ENCODE measurements at regions not wholly inside any gene's neighbourhood (a gene's known extent, or its start where the extent isn't known, plus 50 kb on each side); places are given as distances from the start of the nearest gene placed in this dataset.

DNA sequence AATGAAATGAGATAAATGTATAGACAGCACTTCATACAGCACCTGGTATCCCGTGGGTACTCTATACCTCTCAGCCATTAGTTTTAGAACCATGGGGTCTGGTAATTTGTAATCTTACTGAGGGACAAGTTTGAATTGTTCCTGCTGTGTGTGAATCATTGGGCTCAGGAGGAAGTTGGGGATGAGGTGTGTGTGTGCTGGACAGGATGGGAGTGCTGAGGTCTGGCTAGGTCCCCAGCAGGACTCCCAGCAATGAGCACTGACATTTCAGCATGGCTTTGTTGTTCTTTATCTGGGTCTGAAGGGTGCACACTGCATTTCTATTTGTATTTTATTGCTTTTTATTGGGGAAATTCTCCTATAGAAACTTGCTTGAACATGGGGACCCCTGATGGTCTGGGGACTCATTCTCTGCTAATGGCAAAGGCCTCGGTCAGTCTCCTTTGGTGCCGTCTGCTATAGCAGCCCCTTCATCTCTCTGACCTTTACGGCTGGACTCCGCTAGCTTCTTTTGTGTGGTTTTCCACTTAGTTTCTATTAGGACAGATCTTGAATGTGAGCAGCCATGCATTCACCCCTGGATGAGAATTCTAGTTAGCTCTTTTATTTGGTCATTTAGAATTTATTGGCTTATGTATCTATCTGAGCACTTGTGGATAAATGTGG lies 98.1 kb downstream of the SREK1 start:
- WGBS (ENCODE audit: low lambda C conversion rate) = 78% methylated on average over 5 of the region's 5 CpGs
- H3K4me1 ChIP-seq (ENCODE audit: control insufficient read depth in 1 of 2, insufficient read depth in 2 of 2, low read depth in 1 of 2, low read length in 1 of 2) = no peaks in the 10 kb centered on the region; a peak in 2 of 4 replicates
- no peaks in the 10 kb centered on the region for H3K9me2 ChIP-seq
- H3K36me3 ChIP-seq (replicated peaks in 1 of 2; ENCODE audit: control insufficient read depth in 1 of 2, insufficient read depth in 2 of 2, low read length in 1 of 2) = no peaks in the 10 kb centered on the region
- no peaks in the 10 kb centered on the region for H3F3A ChIP-seq (replicated peaks; ENCODE audit: insufficient read depth)
- CTCF ChIA-PET = interaction anchor here (1.5 kb wide), 1 partner anchor 515 kb away, joined by 4 read pairs; no protein-coding TSS in a partner anchor
- H3K9me3 ChIP-seq = no peaks in the 10 kb centered on the region
- TF ChIP-seq, protein P1, sequence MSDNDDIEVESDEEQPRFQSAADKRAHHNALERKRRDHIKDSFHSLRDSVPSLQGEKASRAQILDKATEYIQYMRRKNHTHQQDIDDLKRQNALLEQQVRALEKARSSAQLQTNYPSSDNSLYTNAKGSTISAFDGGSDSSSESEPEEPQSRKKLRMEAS (IDR thresholded peaks at IDR 0.05; ENCODE audit: low read depth) = no peak
- TF ChIP-seq TEAD4 (IDR thresholded peaks at IDR 0.05; ENCODE audit: borderline replicate concordance, insufficient read depth) (no peak), TCF12 (IDR thresholded peaks at IDR 0.05) (no peak)
- TF ChIP-seq, protein P2, sequence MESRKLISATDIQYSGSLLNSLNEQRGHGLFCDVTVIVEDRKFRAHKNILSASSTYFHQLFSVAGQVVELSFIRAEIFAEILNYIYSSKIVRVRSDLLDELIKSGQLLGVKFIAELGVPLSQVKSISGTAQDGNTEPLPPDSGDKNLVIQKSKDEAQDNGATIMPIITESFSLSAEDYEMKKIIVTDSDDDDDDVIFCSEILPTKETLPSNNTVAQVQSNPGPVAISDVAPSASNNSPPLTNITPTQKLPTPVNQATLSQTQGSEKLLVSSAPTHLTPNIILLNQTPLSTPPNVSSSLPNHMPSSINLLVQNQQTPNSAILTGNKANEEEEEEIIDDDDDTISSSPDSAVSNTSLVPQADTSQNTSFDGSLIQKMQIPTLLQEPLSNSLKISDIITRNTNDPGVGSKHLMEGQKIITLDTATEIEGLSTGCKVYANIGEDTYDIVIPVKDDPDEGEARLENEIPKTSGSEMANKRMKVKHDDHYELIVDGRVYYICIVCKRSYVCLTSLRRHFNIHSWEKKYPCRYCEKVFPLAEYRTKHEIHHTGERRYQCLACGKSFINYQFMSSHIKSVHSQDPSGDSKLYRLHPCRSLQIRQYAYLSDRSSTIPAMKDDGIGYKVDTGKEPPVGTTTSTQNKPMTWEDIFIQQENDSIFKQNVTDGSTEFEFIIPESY (IDR thresholded peaks at IDR 0.05; ENCODE audit: borderline replicate concordance, low read depth) = no peak
- peaks cover 7% of the 10 kb centered on the region; the same call in 1 of the 2 replicates for H3K27me3 ChIP-seq (ENCODE audit: insufficient read depth)
- no peak overlapping the region for H3K27ac ChIP-seq (ENCODE audit: low read depth in 2 of 2, low read length in 1 of 2)
- H3K4me3 ChIP-seq (ENCODE audit: low read depth in 2 of 2, low read length in 1 of 2) = no peak overlapping the region
- no peak overlapping the region for H3K9ac ChIP-seq
- no peaks in the 10 kb centered on the region for H3K79me2 ChIP-seq (ENCODE audit: insufficient read depth)
- H4K20me1 ChIP-seq (ENCODE audit: insufficient read depth) = no peaks in the 10 kb centered on the region
- H3K4me2 ChIP-seq = no peak overlapping the region
- no peak for DNase-seq
- POLR2A ChIA-PET = no interaction called here
- no peak overlapping the region for H2AFZ ChIP-seq (ENCODE audit: low read depth)

DNA sequence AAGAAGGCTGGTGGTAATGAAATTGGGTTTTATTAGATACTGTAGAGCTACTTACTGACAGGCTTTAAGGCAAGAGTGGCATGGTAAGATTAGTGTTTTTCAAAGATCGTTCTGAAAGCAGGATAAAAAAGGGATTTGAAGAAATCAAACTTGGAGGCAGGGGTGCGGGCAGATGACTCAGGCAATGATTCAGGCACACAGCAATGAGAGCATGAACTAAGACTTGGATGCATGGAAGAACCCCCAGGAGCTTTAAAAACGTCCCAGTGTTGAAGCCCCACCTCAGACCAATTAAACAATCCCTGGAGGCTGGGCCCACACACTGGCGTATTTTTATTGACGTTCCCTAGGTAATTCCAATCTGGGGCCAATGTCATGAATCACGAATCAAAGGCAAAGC lies 102.5 kb downstream of the SREK1 start:
- no peak overlapping the region for H3K4me3 ChIP-seq (ENCODE audit: low read depth in 2 of 2, low read length in 1 of 2)

DNA sequence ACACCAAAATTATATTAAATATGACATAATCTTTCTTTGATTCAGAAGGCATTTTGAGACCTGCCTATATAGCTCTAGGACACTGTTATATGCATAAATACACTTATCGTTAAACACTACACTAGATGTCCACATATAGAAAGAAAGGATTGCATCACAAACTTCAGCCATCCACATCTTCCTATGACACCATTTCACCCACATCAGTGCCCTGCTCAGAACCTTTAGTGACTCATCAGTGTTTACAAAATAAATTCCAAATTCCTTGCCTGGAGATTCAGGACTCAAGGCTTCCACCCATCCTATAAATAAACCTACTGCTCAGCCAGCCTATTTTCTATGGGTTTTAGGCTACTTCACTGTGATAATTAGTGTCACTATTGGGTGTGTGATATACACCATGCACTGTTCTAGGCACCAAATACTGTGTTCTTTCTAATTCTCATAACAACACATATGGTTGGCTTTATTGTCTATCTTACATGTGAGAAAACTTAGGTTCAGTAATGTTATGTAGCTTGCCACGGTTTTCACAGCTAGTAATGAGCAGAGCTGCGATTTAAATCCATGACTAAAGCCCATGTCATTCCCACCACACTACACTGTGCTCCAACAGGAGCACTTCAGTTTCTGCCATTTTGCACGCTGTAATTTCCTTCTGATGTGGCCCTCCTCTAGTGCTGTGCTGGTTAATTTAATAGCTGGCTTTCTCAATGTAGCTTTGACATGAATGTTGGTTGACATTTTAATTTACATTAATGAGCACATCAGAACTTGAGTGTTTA lies 103.3 kb downstream of the SREK1 start:
- no peaks in the 10 kb centered on the region for H4K20me1 ChIP-seq (ENCODE audit: insufficient read depth)
- H3K9me2 ChIP-seq = no peaks in the 10 kb centered on the region
- H3K9me3 ChIP-seq = no peaks in the 10 kb centered on the region
- H3K36me3 ChIP-seq (replicated peaks in 1 of 2; ENCODE audit: control insufficient read depth in 1 of 2, insufficient read depth in 2 of 2, low read length in 1 of 2) = no peaks in the 10 kb centered on the region
- ChIA-PET CTCF (no interaction called here), POLR2A (interaction anchor here (0.5 kb wide), 1 partner anchor 44 kb away, joined by 3 read pairs; no protein-coding TSS in a partner anchor)
- H3K4me2 ChIP-seq = no peak overlapping the region
- DNase-seq = no peak
- H3K79me2 ChIP-seq (ENCODE audit: insufficient read depth) = no peaks in the 10 kb centered on the region
- H3F3A ChIP-seq (replicated peaks; ENCODE audit: insufficient read depth) = no peaks in the 10 kb centered on the region
- H3K4me3 ChIP-seq (ENCODE audit: low read depth in 2 of 2, low read length in 1 of 2) = no peak overlapping the region
- no peaks in the 10 kb centered on the region; the same call in 1 of the 2 replicates for H3K27me3 ChIP-seq (ENCODE audit: insufficient read depth)
- H3K27ac ChIP-seq (ENCODE audit: low read depth in 2 of 2, low read length in 1 of 2) = no peak overlapping the region
- 43% methylated on average over 4 of the region's 4 CpGs for WGBS (ENCODE audit: low lambda C conversion rate)
- H3K4me1 ChIP-seq (ENCODE audit: control insufficient read depth in 1 of 2, insufficient read depth in 2 of 2, low read depth in 1 of 2, low read length in 1 of 2) = no peaks in the 10 kb centered on the region; a peak in 2 of 4 replicates
- H3K9ac ChIP-seq = no peak overlapping the region
- no peak for TF ChIP-seq EP300 (IDR thresholded peaks at IDR 0.05; ENCODE audit: borderline replicate concordance in 1 of 2, low read depth in 1 of 2, low read length in 1 of 2)
- TF ChIP-seq FOXM1 (IDR thresholded peaks at IDR 0.05; ENCODE audit: low read depth) = no peak
- no peak for TF ChIP-seq MXI1 (IDR thresholded peaks at IDR 0.05; ENCODE audit: low read depth, low read length)
- no peak for TF ChIP-seq GABPA (IDR thresholded peaks at IDR 0.05; ENCODE audit: low read depth)
- TF ChIP-seq TCF12 (IDR thresholded peaks at IDR 0.05) = no peak
- TF ChIP-seq TAF1 (IDR thresholded peaks at IDR 0.05; ENCODE audit: borderline replicate concordance, low read depth, low read length) = no peak
- TF ChIP-seq RAD21 (IDR thresholded peaks at IDR 0.05; ENCODE audit: low read length) = no peak
- TF ChIP-seq, protein P1 (IDR thresholded peaks at IDR 0.05; ENCODE audit: low read depth) = no peak
- no peak for TF ChIP-seq RCOR1 (IDR thresholded peaks at IDR 0.05; ENCODE audit: low read length)
- TF ChIP-seq, protein P3, sequence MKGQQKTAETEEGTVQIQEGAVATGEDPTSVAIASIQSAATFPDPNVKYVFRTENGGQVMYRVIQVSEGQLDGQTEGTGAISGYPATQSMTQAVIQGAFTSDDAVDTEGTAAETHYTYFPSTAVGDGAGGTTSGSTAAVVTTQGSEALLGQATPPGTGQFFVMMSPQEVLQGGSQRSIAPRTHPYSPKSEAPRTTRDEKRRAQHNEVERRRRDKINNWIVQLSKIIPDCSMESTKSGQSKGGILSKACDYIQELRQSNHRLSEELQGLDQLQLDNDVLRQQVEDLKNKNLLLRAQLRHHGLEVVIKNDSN (IDR thresholded peaks at IDR 0.05; ENCODE audit: borderline replicate concordance, low read depth) = no peak
- TF ChIP-seq CHD2 (IDR thresholded peaks at IDR 0.05; ENCODE audit: low read length, partially characterized antibody) = no peak
- TF ChIP-seq FOXJ3 (CRISPR knock-in tag; IDR thresholded peaks at IDR 0.05) = no peak
- H2AFZ ChIP-seq (ENCODE audit: low read depth) = no peak overlapping the region

More for the DNA sequence above, 102.5 kb downstream of the SREK1 start:
- Histone ChIP-seq H3K4me2 (no peak overlapping the region), H3K27ac (ENCODE audit: low read depth in 2 of 2, low read length in 1 of 2) (no peak overlapping the region), H4K20me1 (ENCODE audit: insufficient read depth) (no peaks in the 10 kb centered on the region), H3F3A (replicated peaks; ENCODE audit: insufficient read depth) (no peaks in the 10 kb centered on the region), H3K9me2 (no peaks in the 10 kb centered on the region), H2AFZ (ENCODE audit: low read depth) (no peak overlapping the region), H3K4me1 (ENCODE audit: control insufficient read depth in 1 of 2, insufficient read depth in 2 of 2, low read depth in 1 of 2, low read length in 1 of 2) (no peaks in the 10 kb centered on the region; a peak in 2 of 4 replicates), H3K36me3 (replicated peaks in 1 of 2; ENCODE audit: control insufficient read depth in 1 of 2, insufficient read depth in 2 of 2, low read length in 1 of 2) (no peaks in the 10 kb centered on the region), H3K79me2 (ENCODE audit: insufficient read depth) (no peaks in the 10 kb centered on the region), H3K9me3 (no peaks in the 10 kb centered on the region), H3K9ac (no peak overlapping the region), H3K27me3 (ENCODE audit: insufficient read depth) (no peaks in the 10 kb centered on the region; the same call in 1 of the 2 replicates)
- no peak for TF ChIP-seq ELF1 (IDR thresholded peaks at IDR 0.05)
- TF ChIP-seq FOSL2 (IDR thresholded peaks at IDR 0.05; ENCODE audit: borderline replicate concordance, low read depth) = peak; percentile 44; the same call in 1 of the 2 replicates
- DNase-seq = no peak
- ChIA-PET POLR2A (interaction anchor here (0.6 kb wide), 1 partner anchor 1436 kb away, joined by 5 read pairs; no protein-coding TSS in a partner anchor), CTCF (interaction anchor here (1.1 kb wide), 1 partner anchor 60 kb away, joined by 3 read pairs; no protein-coding TSS in a partner anchor)
- 47% methylated on average over 6 of the region's 6 CpGs for WGBS (ENCODE audit: low lambda C conversion rate)
